Lung (tissue), 9 donors: ENCODE measurements at regions not wholly inside any gene's neighbourhood (a gene's known extent, or its start where the extent isn't known, plus 50 kb on each side); places are given as distances from the start of the nearest gene placed in this dataset.
"Not testable (repeated sequence)": the region's sequence is repeated elsewhere in the genome, so short reads cannot be mapped to it uniquely, and the experiment has no call there.

Experiments used
- ATAC-seq: fragments of 200-7000 bp; cut with Tn5 transposase; one replicate; pipeline ENCODE4 v1.9.1; 2020; ENCODE audit warnings: moderate number of reproducible peaks; ENCODE audit not compliant: insufficient read depth, low FRiP score
- DNase-seq, 3 donors: peaks; one replicate each; pipeline ENCODE4 v3.0.0-alpha.2; 2013 to 2017
- H3K27ac ChIP-seq, 2 donors: one replicate each; pipeline ENCODE4 v1.5.1; 2013; ENCODE audit warnings: mild to moderate bottlenecking in 2 of 2, moderate library complexity in 2 of 2, control low read depth in 1 of 2, inconsistent platforms in 1 of 2, low read depth in 1 of 2, low read length in 1 of 2
- H3K27me3 ChIP-seq, 3 donors: one replicate each; pipeline ENCODE4 v1.5.1; 2013; ENCODE audit warnings: low read length in 2 of 3; ENCODE audit not compliant: control insufficient read depth in 3 of 3, insufficient read depth in 3 of 3
- H3K36me3 ChIP-seq, 4 donors: one replicate each; pipeline ENCODE4 v1.5.1; 2013; ENCODE audit warnings: low read length in 4 of 4, mild to moderate bottlenecking in 1 of 4, moderate library complexity in 1 of 4; ENCODE audit not compliant: control insufficient read depth in 4 of 4, insufficient read depth in 4 of 4
- H3K4me1 ChIP-seq, 5 donors: one replicate each; pipeline ENCODE4 v1.5.1; 2013; ENCODE audit warnings: low read length in 5 of 5, mild to moderate bottlenecking in 2 of 5, moderate library complexity in 1 of 5; ENCODE audit not compliant: control insufficient read depth in 5 of 5, insufficient read depth in 5 of 5
- H3K4me3 ChIP-seq: one replicate; pipeline ENCODE4 v1.5.1; 2013; ENCODE audit warnings: mild to moderate bottlenecking, control low read depth, moderate library complexity
- H3K9ac ChIP-seq, 2 donors: one replicate each; pipeline ENCODE4 v1.5.1; 2013; ENCODE audit warnings: low read length in 2 of 2, control low read depth in 1 of 2; ENCODE audit not compliant: insufficient read depth in 1 of 2
- H3K9me3 ChIP-seq, 4 donors: one replicate each; pipeline ENCODE4 v1.5.1; 2013; ENCODE audit warnings: low read length in 3 of 4, mild to moderate bottlenecking in 1 of 4, moderate library complexity in 1 of 4; ENCODE audit not compliant: control insufficient read depth in 4 of 4, insufficient read depth in 3 of 4
- WGBS, 2 donors: extraction: QIAGEN DNeasy Blood & Tissue Kit; methylation state at CpG; one replicate each; pipeline ENCODE4 v1.1.7; 2013; 5-methylcytosine and 5-hydroxymethylcytosine counted together
- donor health status: Bipolar disorder and iron deficiency.
- donor health status: healthy.
- donor health status: DM: yes; HTN: yes; CAD: no.

GRCh38 chr21:6526213-6526612 lies 3995.2 kb upstream of the TPTE start:
- H3K9ac ChIP-seq, DNase-seq, ATAC-seq, H3K9me3 ChIP-seq, H3K4me3 ChIP-seq, H3K27me3 ChIP-seq, H3K36me3 ChIP-seq, H3K27ac ChIP-seq, H3K4me1 ChIP-seq: not testable (repeated sequence)
- WGBS, 2 donors = no CpG with 5 or more reads among the region's 10 CpGs

GRCh38 chr21:6530655-6531054 lies 3990.7 kb upstream of the TPTE start:
- not testable (repeated sequence) for H3K27ac ChIP-seq, H3K4me3 ChIP-seq, H3K27me3 ChIP-seq, ATAC-seq, H3K4me1 ChIP-seq, H3K36me3 ChIP-seq, DNase-seq, H3K9me3 ChIP-seq, H3K9ac ChIP-seq
- WGBS, 2 donors = 0% methylated on average over 1 of the region's 8 CpGs; no CpG with 5 or more reads in 1 of the 2 donors

GRCh38 chr21:6533261-6533660 lies 3988.1 kb upstream of the TPTE start:
- H3K27me3 ChIP-seq, H3K4me1 ChIP-seq, H3K9ac ChIP-seq, H3K9me3 ChIP-seq, H3K4me3 ChIP-seq, DNase-seq, H3K27ac ChIP-seq, ATAC-seq, H3K36me3 ChIP-seq: not testable (repeated sequence)
- WGBS, 2 donors = 0% methylated on average over 2 of the region's 25 CpGs; no CpG with 5 or more reads in 1 of the 2 donors

GRCh38 chr21:6538320-6538719 lies 3983.1 kb upstream of the TPTE start:
- not testable (repeated sequence) for H3K4me3 ChIP-seq, H3K9ac ChIP-seq, H3K27me3 ChIP-seq, H3K36me3 ChIP-seq, DNase-seq, H3K27ac ChIP-seq, H3K4me1 ChIP-seq, ATAC-seq, H3K9me3 ChIP-seq
- WGBS, 2 donors = no CpG with 5 or more reads among the region's 12 CpGs

GRCh38 chr21:6539688-6540087 lies 3981.7 kb upstream of the TPTE start:
- H3K36me3 ChIP-seq, H3K9ac ChIP-seq, H3K27me3 ChIP-seq, H3K27ac ChIP-seq, H3K9me3 ChIP-seq, H3K4me1 ChIP-seq, ATAC-seq, H3K4me3 ChIP-seq, DNase-seq: not testable (repeated sequence)
- no CpG with 5 or more reads among the region's 7 CpGs for WGBS, 2 donors

GRCh38 chr21:6541036-6541435 lies 3980.3 kb upstream of the TPTE start:
- WGBS, 2 donors = no CpG with 5 or more reads among the region's 11 CpGs
- not testable (repeated sequence) for H3K27ac ChIP-seq, H3K9me3 ChIP-seq, H3K36me3 ChIP-seq, H3K4me1 ChIP-seq, DNase-seq, H3K4me3 ChIP-seq, H3K9ac ChIP-seq, ATAC-seq, H3K27me3 ChIP-seq

- not testable (repeated sequence) for ATAC-seq, DNase-seq, H3K4me1 ChIP-seq, H3K9ac ChIP-seq, H3K4me3 ChIP-seq, H3K36me3 ChIP-seq, H3K27me3 ChIP-seq, H3K9me3 ChIP-seq, H3K27ac ChIP-seq
- no CpG with 5 or more reads among the region's 33 CpGs for WGBS, 2 donors
Measured at GRCh38 chr21:6545288-6545687, 3976.1 kb upstream of the TPTE start.

GRCh38 chr21:6551045-6551444 lies 3970.3 kb upstream of the TPTE start:
- no CpG with 5 or more reads among the region's 23 CpGs for WGBS, 2 donors
- not testable (repeated sequence) for ATAC-seq

More at GRCh38 chr21:6551045-6551444, 3970.3 kb upstream of the TPTE start:
- H3K27ac ChIP-seq, H3K36me3 ChIP-seq, H3K9me3 ChIP-seq, H3K4me1 ChIP-seq, DNase-seq, H3K27me3 ChIP-seq, H3K4me3 ChIP-seq, H3K9ac ChIP-seq: not testable (repeated sequence)
